ENCODE measurements at regions not wholly inside any gene's neighbourhood (a gene's known extent, or its start where the extent isn't known, plus 50 kb on each side); places are given as distances from the start of the nearest gene placed in this dataset.

DNA sequence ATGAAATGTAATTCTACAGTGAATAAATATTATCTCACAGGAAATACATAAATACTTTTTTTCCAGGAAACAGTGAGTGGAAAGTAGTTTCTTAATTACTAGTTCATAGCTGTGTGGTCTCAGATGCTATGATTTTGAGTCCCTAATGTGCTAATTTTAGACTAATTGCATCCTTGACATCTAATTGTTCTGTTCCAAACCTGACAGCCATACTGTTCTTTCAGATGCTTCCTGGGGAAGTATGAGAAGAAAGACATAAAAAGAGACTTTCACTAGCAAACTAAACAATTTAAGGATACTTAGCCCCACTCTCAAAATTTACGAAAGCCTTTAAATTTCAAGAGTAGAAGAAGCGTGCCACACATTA lies 350.9 kb upstream of the CDH20 start:
- TF ChIP-seq ZFP30 (CRISPR knock-in tag; IDR thresholded peaks at IDR 0.05), result no peak
- TF ChIP-seq ZC3H10 (CRISPR knock-in tag; IDR thresholded peaks at IDR 0.05), result no peak
- no peak for TF ChIP-seq BACH2 (CRISPR knock-in tag; IDR thresholded peaks at IDR 0.05; ENCODE audit: borderline replicate concordance)
- TF ChIP-seq, protein P1, sequence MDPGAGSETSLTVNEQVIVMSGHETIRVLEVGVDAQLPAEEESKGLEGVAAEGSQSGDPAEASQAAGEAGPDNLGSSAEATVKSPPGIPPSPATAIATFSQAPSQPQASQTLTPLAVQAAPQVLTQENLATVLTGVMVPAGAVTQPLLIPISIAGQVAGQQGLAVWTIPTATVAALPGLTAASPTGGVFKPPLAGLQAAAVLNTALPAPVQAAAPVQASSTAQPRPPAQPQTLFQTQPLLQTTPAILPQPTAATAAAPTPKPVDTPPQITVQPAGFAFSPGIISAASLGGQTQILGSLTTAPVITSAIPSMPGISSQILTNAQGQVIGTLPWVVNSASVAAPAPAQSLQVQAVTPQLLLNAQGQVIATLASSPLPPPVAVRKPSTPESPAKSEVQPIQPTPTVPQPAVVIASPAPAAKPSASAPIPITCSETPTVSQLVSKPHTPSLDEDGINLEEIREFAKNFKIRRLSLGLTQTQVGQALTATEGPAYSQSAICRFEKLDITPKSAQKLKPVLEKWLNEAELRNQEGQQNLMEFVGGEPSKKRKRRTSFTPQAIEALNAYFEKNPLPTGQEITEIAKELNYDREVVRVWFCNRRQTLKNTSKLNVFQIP (CRISPR knock-in tag; IDR thresholded peaks at IDR 0.05; ENCODE audit: borderline replicate concordance, low read depth), result no peak
- TF ChIP-seq ZNF8 (CRISPR knock-in tag; IDR thresholded peaks at IDR 0.05), result no peak
- TF ChIP-seq ZNF565 (CRISPR knock-in tag; conservative IDR thresholded peaks at IDR 0.05; ENCODE audit: low read depth), result no peak
- no peak for TF ChIP-seq OSR1 (CRISPR knock-in tag; IDR thresholded peaks at IDR 0.05)
- TF ChIP-seq ZFP3 (CRISPR knock-in tag; IDR thresholded peaks at IDR 0.05), result no peak
- TF ChIP-seq CSDC2 (CRISPR knock-in tag; IDR thresholded peaks at IDR 0.05), result no peak
- no peak for TF ChIP-seq ISL1 (CRISPR knock-in tag; IDR thresholded peaks at IDR 0.05)
- TF ChIP-seq TCF4 (CRISPR knock-in tag; IDR thresholded peaks at IDR 0.05; ENCODE audit: borderline replicate concordance), result no peak
- TF ChIP-seq, protein P2, sequence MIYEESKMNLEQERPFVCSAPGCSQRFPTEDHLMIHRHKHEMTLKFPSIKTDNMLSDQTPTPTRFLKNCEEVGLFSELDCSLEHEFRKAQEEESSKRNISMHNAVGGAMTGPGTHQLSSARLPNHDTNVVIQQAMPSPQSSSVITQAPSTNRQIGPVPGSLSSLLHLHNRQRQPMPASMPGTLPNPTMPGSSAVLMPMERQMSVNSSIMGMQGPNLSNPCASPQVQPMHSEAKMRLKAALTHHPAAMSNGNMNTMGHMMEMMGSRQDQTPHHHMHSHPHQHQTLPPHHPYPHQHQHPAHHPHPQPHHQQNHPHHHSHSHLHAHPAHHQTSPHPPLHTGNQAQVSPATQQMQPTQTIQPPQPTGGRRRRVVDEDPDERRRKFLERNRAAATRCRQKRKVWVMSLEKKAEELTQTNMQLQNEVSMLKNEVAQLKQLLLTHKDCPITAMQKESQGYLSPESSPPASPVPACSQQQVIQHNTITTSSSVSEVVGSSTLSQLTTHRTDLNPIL (CRISPR knock-in tag; IDR thresholded peaks at IDR 0.05; ENCODE audit: low read depth), result no peak
- TF ChIP-seq PPARA (CRISPR knock-in tag; IDR thresholded peaks at IDR 0.05; ENCODE audit: borderline replicate concordance), result no peak
- TF ChIP-seq, protein P3, sequence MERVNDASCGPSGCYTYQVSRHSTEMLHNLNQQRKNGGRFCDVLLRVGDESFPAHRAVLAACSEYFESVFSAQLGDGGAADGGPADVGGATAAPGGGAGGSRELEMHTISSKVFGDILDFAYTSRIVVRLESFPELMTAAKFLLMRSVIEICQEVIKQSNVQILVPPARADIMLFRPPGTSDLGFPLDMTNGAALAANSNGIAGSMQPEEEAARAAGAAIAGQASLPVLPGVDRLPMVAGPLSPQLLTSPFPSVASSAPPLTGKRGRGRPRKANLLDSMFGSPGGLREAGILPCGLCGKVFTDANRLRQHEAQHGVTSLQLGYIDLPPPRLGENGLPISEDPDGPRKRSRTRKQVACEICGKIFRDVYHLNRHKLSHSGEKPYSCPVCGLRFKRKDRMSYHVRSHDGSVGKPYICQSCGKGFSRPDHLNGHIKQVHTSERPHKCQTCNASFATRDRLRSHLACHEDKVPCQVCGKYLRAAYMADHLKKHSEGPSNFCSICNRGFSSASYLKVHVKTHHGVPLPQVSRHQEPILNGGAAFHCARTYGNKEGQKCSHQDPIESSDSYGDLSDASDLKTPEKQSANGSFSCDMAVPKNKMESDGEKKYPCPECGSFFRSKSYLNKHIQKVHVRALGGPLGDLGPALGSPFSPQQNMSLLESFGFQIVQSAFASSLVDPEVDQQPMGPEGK (CRISPR knock-in tag; IDR thresholded peaks at IDR 0.05; ENCODE audit: borderline replicate concordance), result no peak
- no peak for TF ChIP-seq ARNTL (CRISPR knock-in tag; IDR thresholded peaks at IDR 0.05; ENCODE audit: borderline replicate concordance, low read depth)
- no peak for TF ChIP-seq GLIS3 (CRISPR knock-in tag; IDR thresholded peaks at IDR 0.05)
- no peak for TF ChIP-seq ZNF70 (CRISPR knock-in tag; IDR thresholded peaks at IDR 0.05)
- TF ChIP-seq, protein P4, sequence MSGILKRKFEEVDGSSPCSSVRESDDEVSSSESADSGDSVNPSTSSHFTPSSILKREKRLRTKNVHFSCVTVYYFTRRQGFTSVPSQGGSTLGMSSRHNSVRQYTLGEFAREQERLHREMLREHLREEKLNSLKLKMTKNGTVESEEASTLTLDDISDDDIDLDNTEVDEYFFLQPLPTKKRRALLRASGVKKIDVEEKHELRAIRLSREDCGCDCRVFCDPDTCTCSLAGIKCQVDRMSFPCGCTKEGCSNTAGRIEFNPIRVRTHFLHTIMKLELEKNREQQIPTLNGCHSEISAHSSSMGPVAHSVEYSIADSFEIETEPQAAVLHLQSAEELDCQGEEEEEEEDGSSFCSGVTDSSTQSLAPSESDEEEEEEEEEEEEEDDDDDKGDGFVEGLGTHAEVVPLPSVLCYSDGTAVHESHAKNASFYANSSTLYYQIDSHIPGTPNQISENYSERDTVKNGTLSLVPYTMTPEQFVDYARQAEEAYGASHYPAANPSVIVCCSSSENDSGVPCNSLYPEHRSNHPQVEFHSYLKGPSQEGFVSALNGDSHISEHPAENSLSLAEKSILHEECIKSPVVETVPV (CRISPR knock-in tag; IDR thresholded peaks at IDR 0.05), result no peak
- TF ChIP-seq TOX (CRISPR knock-in tag; IDR thresholded peaks at IDR 0.05; ENCODE audit: borderline replicate concordance), result no peak
- TF ChIP-seq, protein P5, sequence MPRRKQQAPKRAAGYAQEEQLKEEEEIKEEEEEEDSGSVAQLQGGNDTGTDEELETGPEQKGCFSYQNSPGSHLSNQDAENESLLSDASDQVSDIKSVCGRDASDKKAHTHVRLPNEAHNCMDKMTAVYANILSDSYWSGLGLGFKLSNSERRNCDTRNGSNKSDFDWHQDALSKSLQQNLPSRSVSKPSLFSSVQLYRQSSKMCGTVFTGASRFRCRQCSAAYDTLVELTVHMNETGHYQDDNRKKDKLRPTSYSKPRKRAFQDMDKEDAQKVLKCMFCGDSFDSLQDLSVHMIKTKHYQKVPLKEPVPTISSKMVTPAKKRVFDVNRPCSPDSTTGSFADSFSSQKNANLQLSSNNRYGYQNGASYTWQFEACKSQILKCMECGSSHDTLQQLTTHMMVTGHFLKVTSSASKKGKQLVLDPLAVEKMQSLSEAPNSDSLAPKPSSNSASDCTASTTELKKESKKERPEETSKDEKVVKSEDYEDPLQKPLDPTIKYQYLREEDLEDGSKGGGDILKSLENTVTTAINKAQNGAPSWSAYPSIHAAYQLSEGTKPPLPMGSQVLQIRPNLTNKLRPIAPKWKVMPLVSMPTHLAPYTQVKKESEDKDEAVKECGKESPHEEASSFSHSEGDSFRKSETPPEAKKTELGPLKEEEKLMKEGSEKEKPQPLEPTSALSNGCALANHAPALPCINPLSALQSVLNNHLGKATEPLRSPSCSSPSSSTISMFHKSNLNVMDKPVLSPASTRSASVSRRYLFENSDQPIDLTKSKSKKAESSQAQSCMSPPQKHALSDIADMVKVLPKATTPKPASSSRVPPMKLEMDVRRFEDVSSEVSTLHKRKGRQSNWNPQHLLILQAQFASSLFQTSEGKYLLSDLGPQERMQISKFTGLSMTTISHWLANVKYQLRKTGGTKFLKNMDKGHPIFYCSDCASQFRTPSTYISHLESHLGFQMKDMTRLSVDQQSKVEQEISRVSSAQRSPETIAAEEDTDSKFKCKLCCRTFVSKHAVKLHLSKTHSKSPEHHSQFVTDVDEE (CRISPR knock-in tag; IDR thresholded peaks at IDR 0.05), result no peak
- ATAC-seq, result no peak

DNA sequence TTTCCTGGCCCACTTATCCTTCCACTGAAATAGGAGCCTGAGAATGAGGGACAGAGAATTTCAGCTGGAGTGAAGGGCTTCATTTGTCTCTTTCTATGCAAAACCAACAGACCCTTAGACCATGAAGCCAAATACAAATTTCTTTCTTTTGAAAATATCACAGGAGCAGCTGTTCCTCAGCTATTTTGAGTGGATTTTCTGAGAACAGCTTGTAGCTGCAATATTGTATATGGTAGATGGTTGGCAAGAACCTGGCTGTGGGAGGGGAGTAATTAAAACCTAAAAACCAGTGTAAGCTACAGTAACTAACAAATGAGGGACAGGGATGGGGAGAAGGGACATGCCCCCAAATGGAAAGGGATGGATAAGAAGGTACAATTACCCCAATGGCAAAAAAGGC lies 350.3 kb upstream of the CDH20 start:
- no peak for ATAC-seq
- TF ChIP-seq ZNF8 (CRISPR knock-in tag; IDR thresholded peaks at IDR 0.05), result no peak
- TF ChIP-seq, protein P5 (CRISPR knock-in tag; IDR thresholded peaks at IDR 0.05), result no peak
- TF ChIP-seq ESRRG (CRISPR knock-in tag; IDR thresholded peaks at IDR 0.05), result no peak
- TF ChIP-seq ISL1 (CRISPR knock-in tag; IDR thresholded peaks at IDR 0.05), result no peak
- no peak for TF ChIP-seq ARNTL (CRISPR knock-in tag; IDR thresholded peaks at IDR 0.05; ENCODE audit: borderline replicate concordance, low read depth)
- no peak for TF ChIP-seq TCF4 (CRISPR knock-in tag; IDR thresholded peaks at IDR 0.05; ENCODE audit: borderline replicate concordance)
- no peak for TF ChIP-seq SNAI2 (CRISPR knock-in tag; IDR thresholded peaks at IDR 0.05)
- TF ChIP-seq BACH2 (CRISPR knock-in tag; IDR thresholded peaks at IDR 0.05; ENCODE audit: borderline replicate concordance), result no peak
- TF ChIP-seq PPARA (CRISPR knock-in tag; IDR thresholded peaks at IDR 0.05; ENCODE audit: borderline replicate concordance), result no peak
- no peak for TF ChIP-seq RARB (CRISPR knock-in tag; IDR thresholded peaks at IDR 0.05)
- no peak for TF ChIP-seq ZNF70 (CRISPR knock-in tag; IDR thresholded peaks at IDR 0.05)
- TF ChIP-seq, protein P2 (CRISPR knock-in tag; IDR thresholded peaks at IDR 0.05; ENCODE audit: low read depth), result no peak
- TF ChIP-seq, protein P3 (CRISPR knock-in tag; IDR thresholded peaks at IDR 0.05; ENCODE audit: borderline replicate concordance), result no peak

Measured in SK-N-SH treated with all-trans-retinoic acid at 6 μM for 48 hours (cell line).